SH-SY5Y (cell line): ENCODE measurements at regions not wholly inside any gene's neighbourhood (a gene's known extent, or its start where the extent isn't known, plus 50 kb on each side); places are given as distances from the start of the nearest gene placed in this dataset.

Source experiments
- GATA2 ChIP-seq: IDR thresholded peaks from 2 replicates; pipeline ENCODE4 v1.6.1; 2011; ENCODE audit warnings: mild to moderate bottlenecking, low read depth, low read length
- GATA3 ChIP-seq: IDR thresholded peaks from 2 replicates; pipeline ENCODE4 v1.6.1; 2011; ENCODE audit warnings: low read depth, mild to moderate bottlenecking, low read length, moderate library complexity

GRCh38 chr2:6545336-6545735, 320.4 kb downstream of the CMPK2 start:
- TF ChIP-seq GATA2 (no peak), GATA3 (no peak)

- no peak for TF ChIP-seq GATA2
- no peak for TF ChIP-seq GATA3
Observed at GRCh38 chr2:6545795-6546194, 319.9 kb downstream of the CMPK2 start.

GRCh38 chr2:6554466-6554865, 311.2 kb downstream of the CMPK2 start:
- no peak for TF ChIP-seq GATA3
- no peak for TF ChIP-seq GATA2

- no peak for TF ChIP-seq GATA2
- TF ChIP-seq GATA3, result no peak
Observed at GRCh38 chr2:6556755-6557154, 309.0 kb downstream of the CMPK2 start.

GRCh38 chr2:6557737-6558136, 308.0 kb downstream of the CMPK2 start:
- no peak for TF ChIP-seq GATA3
- no peak for TF ChIP-seq GATA2

- TF ChIP-seq GATA2, result no peak
Observed at GRCh38 chr2:6562771-6563170, 302.9 kb downstream of the CMPK2 start.

GRCh38 chr2:6564326-6564725, 301.4 kb downstream of the CMPK2 start:
- TF ChIP-seq GATA3 (no peak), GATA2 (no peak)

- no peak for TF ChIP-seq GATA3
Observed at GRCh38 chr2:6574121-6574520, 291.6 kb downstream of the CMPK2 start.

- TF ChIP-seq GATA3 (no peak), GATA2 (no peak)
Observed at GRCh38 chr2:6576302-6576701, 289.4 kb downstream of the CMPK2 start.

- TF ChIP-seq GATA2 (no peak), GATA3 (no peak)
Observed at GRCh38 chr2:6577960-6578359, 287.7 kb downstream of the CMPK2 start.

- TF ChIP-seq GATA3, result no peak
Observed at GRCh38 chr2:6578416-6578815, 287.3 kb downstream of the CMPK2 start.

- TF ChIP-seq GATA2, result no peak
- no peak for TF ChIP-seq GATA3
Observed at GRCh38 chr2:6579281-6579680, 286.4 kb downstream of the CMPK2 start.

GRCh38 chr2:6580982-6581381, 284.7 kb downstream of the CMPK2 start:
- TF ChIP-seq GATA2 (no peak), GATA3 (no peak)

GRCh38 chr2:6589150-6589549, 276.6 kb downstream of the CMPK2 start:
- no peak for TF ChIP-seq GATA2
- TF ChIP-seq GATA3, result no peak

- TF ChIP-seq GATA2 (no peak), GATA3 (no peak)
Observed at GRCh38 chr2:6590442-6590841, 275.3 kb downstream of the CMPK2 start.

GRCh38 chr2:6602471-6602870, 263.2 kb downstream of the CMPK2 start:
- TF ChIP-seq GATA2 (no peak), GATA3 (no peak)

- TF ChIP-seq GATA3 (no peak), GATA2 (no peak)
Observed at GRCh38 chr2:6605836-6606505, 259.7 kb downstream of the CMPK2 start.
